CD4-positive, alpha-beta T cell (primary cell): ENCODE measurements at regions not wholly inside any gene's neighbourhood (a gene's known extent, or its start where the extent isn't known, plus 50 kb on each side); places are given as distances from the start of the nearest gene placed in this dataset.

Source experiments
- ATAC-seq: fragments of 200-7000 bp; cut with Tn5 transposase; one replicate; pipeline ENCODE4 v1.10.0; 2022; ENCODE audit warnings: mild to moderate bottlenecking; ENCODE audit not compliant: poor library complexity
- CTCF ChIA-PET: fragments of 350-600 bp; sonication (Branson Sonifier 250); formaldehyde crosslinking; loops from one replicate; lab custom pipeline; 2021; ENCODE audit warnings: antibody characterized with exemption, inconsistent platforms; lab: Charles Lee
- POLR2A ChIA-PET: fragments of 350-600 bp; sonication (Branson Sonifier 250); formaldehyde crosslinking; loops from one replicate; lab custom pipeline; 2021; ENCODE audit warnings: antibody characterized with exemption, inconsistent platforms; lab: Charles Lee
- DNase-seq, 14 experiments: peaks; one replicate each; pipeline ENCODE4 v3.0.0-alpha.2; 2013 to 2020; ENCODE audit warnings: mixed read lengths in 2 of 14
- H3K27ac ChIP-seq, 2 donors: one replicate each; pipeline versions ENCODE4 v1.5.1 to v1.7.0; 2013; ENCODE audit warnings: low read length in 2 of 2, low read depth in 1 of 2, mild to moderate bottlenecking in 1 of 2
- H3K27me3 ChIP-seq, 2 experiments: 1 replicate in 1 of 2; 2 replicates in 1 of 2; pipeline versions ENCODE4 v1.6.1 to v1.7.0; 2013; ENCODE audit warnings: low read length in 2 of 2, control low read depth in 1 of 2, mild to moderate bottlenecking in 1 of 2, moderate library complexity in 1 of 2; ENCODE audit not compliant: insufficient read depth in 2 of 2, control insufficient read depth in 1 of 2
- H3K36me3 ChIP-seq: one replicate; pipeline ENCODE4 v1.6.1; 2013; ENCODE audit warnings: low read length, control low read depth; ENCODE audit not compliant: insufficient read depth
- H3K4me1 ChIP-seq: one replicate; pipeline ENCODE4 v1.6.1; 2013; ENCODE audit warnings: low read length, control low read depth; ENCODE audit not compliant: insufficient read depth
- H3K4me3 ChIP-seq: one replicate; pipeline ENCODE4 v1.5.1; 2013; ENCODE audit warnings: mild to moderate bottlenecking, low read length, moderate library complexity
- H3K9me3 ChIP-seq, 2 experiments: 1 replicate in 1 of 2; 2 replicates in 1 of 2; pipeline versions ENCODE4 v1.6.1 to v1.7.0; 2013; ENCODE audit warnings: low read length in 2 of 2, mild to moderate bottlenecking in 2 of 2, control low read depth in 1 of 2, moderate library complexity in 1 of 2; ENCODE audit not compliant: control insufficient read depth in 1 of 2, insufficient read depth in 1 of 2
- H3K27ac Mint-ChIP-seq: one replicate; pipeline ENCODE4 v1.8.0; 2020; ENCODE audit warnings: mixed read lengths
- H3K27me3 Mint-ChIP-seq: one replicate; pipeline ENCODE4 v1.8.0; 2021; ENCODE audit warnings: mixed read lengths
- H3K36me3 Mint-ChIP-seq: one replicate; pipeline ENCODE4 v1.8.0; 2021; ENCODE audit warnings: low read depth, mixed read lengths
- H3K4me1 Mint-ChIP-seq: one replicate; pipeline ENCODE4 v1.8.0; 2021; ENCODE audit warnings: low read depth, mixed read lengths
- H3K4me3 Mint-ChIP-seq: one replicate; pipeline ENCODE4 v1.8.0; 2020; ENCODE audit warnings: mild to moderate bottlenecking, mixed read lengths
- H3K9me3 Mint-ChIP-seq: one replicate; pipeline ENCODE4 v1.8.0; 2020; ENCODE audit warnings: mixed read lengths
- intact Hi-C, 2 experiments: fragments of 100-400 bp; cut with DNase I in 1 of 2; cut with micrococcal nuclease in 1 of 2; formaldehyde crosslinking; loops; one replicate each; pipeline versions ENCODE4 v1.15.1 to v1.9.0; 2023 to 2025; cut with DNase I, micrococcal nuclease
- TF ChIP-seq, protein P1 (sequence below): fragments of 200-600 bp; IDR thresholded peaks from one replicate; pipeline ENCODE4 v1.8.0; 2022; ENCODE audit warnings: antibody characterized with exemption, mild to moderate bottlenecking

GRCh38 chr5:74266836-74267235 lies 373.7 kb downstream of the ENC1 start:
- Mint-ChIP-seq H3K4me3 (no peak overlapping the region), H3K4me1 (no peaks in the 10 kb centered on the region), H3K36me3 (no peaks in the 10 kb centered on the region), H3K27ac (no peak overlapping the region), H3K9me3 (no peaks in the 10 kb centered on the region), H3K27me3 (no peaks in the 10 kb centered on the region)
- H3K27me3 ChIP-seq = no peaks in the 10 kb centered on the region
- ATAC-seq (no peak), DNase-seq (no peak)
- H3K27ac ChIP-seq = no peak overlapping the region
- TF ChIP-seq, protein P1, sequence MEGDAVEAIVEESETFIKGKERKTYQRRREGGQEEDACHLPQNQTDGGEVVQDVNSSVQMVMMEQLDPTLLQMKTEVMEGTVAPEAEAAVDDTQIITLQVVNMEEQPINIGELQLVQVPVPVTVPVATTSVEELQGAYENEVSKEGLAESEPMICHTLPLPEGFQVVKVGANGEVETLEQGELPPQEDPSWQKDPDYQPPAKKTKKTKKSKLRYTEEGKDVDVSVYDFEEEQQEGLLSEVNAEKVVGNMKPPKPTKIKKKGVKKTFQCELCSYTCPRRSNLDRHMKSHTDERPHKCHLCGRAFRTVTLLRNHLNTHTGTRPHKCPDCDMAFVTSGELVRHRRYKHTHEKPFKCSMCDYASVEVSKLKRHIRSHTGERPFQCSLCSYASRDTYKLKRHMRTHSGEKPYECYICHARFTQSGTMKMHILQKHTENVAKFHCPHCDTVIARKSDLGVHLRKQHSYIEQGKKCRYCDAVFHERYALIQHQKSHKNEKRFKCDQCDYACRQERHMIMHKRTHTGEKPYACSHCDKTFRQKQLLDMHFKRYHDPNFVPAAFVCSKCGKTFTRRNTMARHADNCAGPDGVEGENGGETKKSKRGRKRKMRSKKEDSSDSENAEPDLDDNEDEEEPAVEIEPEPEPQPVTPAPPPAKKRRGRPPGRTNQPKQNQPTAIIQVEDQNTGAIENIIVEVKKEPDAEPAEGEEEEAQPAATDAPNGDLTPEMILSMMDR = no peak
- CTCF ChIA-PET = no interaction called here
- H3K36me3 ChIP-seq = no peaks in the 10 kb centered on the region
- H3K4me1 ChIP-seq = no peaks in the 10 kb centered on the region
- POLR2A ChIA-PET = no interaction called here
- no peaks in the 10 kb centered on the region for H3K9me3 ChIP-seq
- H3K4me3 ChIP-seq = no peak overlapping the region
- intact Hi-C loops = no loop called here

DNA sequence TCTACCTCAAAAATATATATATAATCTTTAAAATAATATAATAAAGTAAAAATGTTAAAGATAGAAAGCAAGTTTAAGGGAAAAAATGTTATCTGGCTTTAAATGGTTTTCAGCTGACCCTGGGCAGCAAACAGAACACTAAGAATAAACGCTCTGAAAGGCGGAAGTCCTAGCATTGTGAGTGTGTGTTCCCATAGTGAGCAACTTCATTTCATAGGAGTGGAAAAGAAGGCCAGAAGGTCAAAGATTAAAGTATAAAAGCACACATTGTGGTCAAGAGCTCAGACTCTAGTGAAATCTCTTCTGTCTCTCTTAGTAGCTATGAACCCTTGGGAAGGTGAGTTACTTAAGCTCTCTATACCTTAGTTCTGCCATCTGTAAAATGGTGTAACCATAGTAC lies 374.4 kb downstream of the ENC1 start:
- no peaks in the 10 kb centered on the region for H3K36me3 Mint-ChIP-seq
- H3K4me1 Mint-ChIP-seq = no peaks in the 10 kb centered on the region
- Histone ChIP-seq H3K9me3 (no peaks in the 10 kb centered on the region), H3K27ac (no peak overlapping the region), H3K4me3 (no peak overlapping the region), H3K4me1 (no peaks in the 10 kb centered on the region), H3K27me3 (no peaks in the 10 kb centered on the region), H3K36me3 (no peaks in the 10 kb centered on the region)
- ATAC-seq = no peak
- CTCF ChIA-PET = no interaction called here
- TF ChIP-seq, protein P1 = no peak
- POLR2A ChIA-PET = no interaction called here
- H3K27ac Mint-ChIP-seq = no peak overlapping the region
- DNase-seq = no peak
- H3K27me3 Mint-ChIP-seq = no peaks in the 10 kb centered on the region
- no peaks in the 10 kb centered on the region for H3K9me3 Mint-ChIP-seq
- intact Hi-C loops = no loop called here
- H3K4me3 Mint-ChIP-seq = no peak overlapping the region

- no peaks in the 10 kb centered on the region for H3K27me3 Mint-ChIP-seq
- intact Hi-C loops = no loop called here
- POLR2A ChIA-PET = no interaction called here
- Histone ChIP-seq H3K27me3 (no peaks in the 10 kb centered on the region), H3K36me3 (no peaks in the 10 kb centered on the region), H3K9me3 (no peaks in the 10 kb centered on the region), H3K4me1 (no peaks in the 10 kb centered on the region), H3K27ac (no peak overlapping the region), H3K4me3 (no peak overlapping the region)
- H3K4me1 Mint-ChIP-seq = no peaks in the 10 kb centered on the region
- no peak for DNase-seq
- ATAC-seq = no peak
- no peak overlapping the region for H3K4me3 Mint-ChIP-seq
- TF ChIP-seq, protein P1 = no peak
- H3K9me3 Mint-ChIP-seq = no peaks in the 10 kb centered on the region
- no peaks in the 10 kb centered on the region for H3K36me3 Mint-ChIP-seq
- CTCF ChIA-PET = no interaction called here
- no peak overlapping the region for H3K27ac Mint-ChIP-seq
These were observed 377.9 kb downstream of the ENC1 start for GRCh38 chr5:74262544-74263207.
